OCI-LY1 (cell line): ENCODE measurements at regions not wholly inside any gene's neighbourhood (a gene's known extent, or its start where the extent isn't known, plus 50 kb on each side); places are given as distances from the start of the nearest gene placed in this dataset.

ENCODE experiments used
- H2AFZ ChIP-seq: fragments of 200-600 bp; sonication (generic), shearing (Covaris generic); 2 replicates; pipeline ENCODE4 v1.6.0; 2014; ENCODE audit warnings: antibody characterized with exemption, mild to moderate bottlenecking, low read length
- H3F3A ChIP-seq: fragments of 200-600 bp; sonication (generic), shearing (Covaris generic); 2 replicates; pipeline ENCODE4 v1.6.0; 2014; ENCODE audit warnings: mild to moderate bottlenecking, antibody characterized with exemption, low read length, moderate library complexity; ENCODE audit not compliant: insufficient read depth
- H3K27ac ChIP-seq: fragments of 200-600 bp; sonication (generic); 2 replicates; pipeline ENCODE4 v1.5.1; 2014; ENCODE audit warnings: low read length, mixed run types, mild to moderate bottlenecking, low read depth; ENCODE audit not compliant: poor library complexity, severe bottlenecking
- H3K27me3 ChIP-seq: fragments of 200-600 bp; sonication (generic); 2 replicates; pipeline ENCODE4 v1.6.0; 2014; ENCODE audit warnings: antibody characterized with exemption, mild to moderate bottlenecking, low read length, moderate library complexity; ENCODE audit not compliant: insufficient read depth
- H3K36me3 ChIP-seq: fragments of 200-600 bp; sonication (generic); 2 replicates; pipeline ENCODE4 v1.6.1; 2014; ENCODE audit warnings: mild to moderate bottlenecking, antibody characterized with exemption, low read length, moderate library complexity, mixed read lengths; ENCODE audit not compliant: insufficient read depth
- H3K4me1 ChIP-seq: fragments of 200-600 bp; sonication (generic); 2 replicates; pipeline ENCODE4 v1.5.1; 2014; ENCODE audit warnings: mild to moderate bottlenecking, low read length, moderate library complexity; ENCODE audit not compliant: insufficient read depth, severe bottlenecking
- H3K4me2 ChIP-seq: fragments of 200-600 bp; sonication (generic), shearing (Covaris generic); 2 replicates; pipeline ENCODE4 v1.6.1; 2014; ENCODE audit warnings: low read length
- H3K4me3 ChIP-seq: fragments of 200-600 bp; sonication (generic); 2 replicates; pipeline ENCODE4 v1.5.1; 2014; ENCODE audit warnings: low read length, low read depth, mild to moderate bottlenecking, mixed read lengths; ENCODE audit not compliant: poor library complexity, severe bottlenecking
- H3K79me2 ChIP-seq: fragments of 200-600 bp; shearing (Covaris generic); 2 replicates; pipeline ENCODE4 v1.6.1; 2016; ENCODE audit warnings: mixed run types, low read length, mixed read lengths; ENCODE audit not compliant: insufficient read depth
- H3K9ac ChIP-seq: fragments of 200-600 bp; sonication (generic), shearing (Covaris generic); 2 replicates; pipeline ENCODE4 v1.6.1; 2014; ENCODE audit warnings: mild to moderate bottlenecking, low read length, mixed read lengths
- H3K9me2 ChIP-seq: fragments of 200-600 bp; sonication (generic), shearing (Covaris generic); 2 replicates; pipeline ENCODE4 v1.6.1; 2014; ENCODE audit warnings: low read depth, mild to moderate bottlenecking, low read length, mixed read lengths
- H3K9me3 ChIP-seq: fragments of 200-600 bp; shearing (Covaris generic); 2 replicates; pipeline ENCODE4 v1.6.1; 2014; ENCODE audit warnings: low read length, mixed read lengths
- H4K20me1 ChIP-seq: fragments of 200-600 bp; sonication (generic), shearing (Covaris generic); 2 replicates; pipeline ENCODE4 v1.6.0; 2016; ENCODE audit warnings: mild to moderate bottlenecking, low read length; ENCODE audit not compliant: insufficient read depth
- CTCF ChIP-seq: fragments of 200-600 bp; sonication (generic), shearing (Covaris generic); IDR thresholded peaks from 2 replicates; pipeline ENCODE4 v1.5.1; 2017; ENCODE audit warnings: mild to moderate bottlenecking, antibody characterized with exemption, low read length, moderate library complexity, mixed read lengths
- EZH2 ChIP-seq: fragments of 200-600 bp; sonication (generic), shearing (Covaris generic); IDR thresholded peaks from 2 replicates; pipeline ENCODE4 v1.8.0; 2017; ENCODE audit warnings: borderline replicate concordance, mixed run types, mild to moderate bottlenecking, antibody characterized with exemption, low read length, moderate library complexity, mixed read lengths

GRCh38 chr4:66252291-66252690 is 582.0 kb upstream of the EPHA5 start:
- no peak overlapping the region for H2AFZ ChIP-seq
- peak; percentile 23; the same call in 1 of the 2 replicates for TF ChIP-seq CTCF
- no peak for TF ChIP-seq EZH2
- H3K9me3 ChIP-seq = no peaks in the 10 kb centered on the region
- no peak overlapping the region for H3K9ac ChIP-seq
- no peaks in the 10 kb centered on the region for H3K9me2 ChIP-seq
- H4K20me1 ChIP-seq = no peaks in the 10 kb centered on the region
- H3K4me3 ChIP-seq = no peak overlapping the region
- H3K79me2 ChIP-seq = no peaks in the 10 kb centered on the region
- H3K27ac ChIP-seq = no peak overlapping the region
- no peak overlapping the region for H3K4me2 ChIP-seq
- H3F3A ChIP-seq = no peaks in the 10 kb centered on the region
- H3K36me3 ChIP-seq = no peaks in the 10 kb centered on the region
- no peaks in the 10 kb centered on the region for H3K4me1 ChIP-seq
- H3K27me3 ChIP-seq = no peaks in the 10 kb centered on the region

DNA sequence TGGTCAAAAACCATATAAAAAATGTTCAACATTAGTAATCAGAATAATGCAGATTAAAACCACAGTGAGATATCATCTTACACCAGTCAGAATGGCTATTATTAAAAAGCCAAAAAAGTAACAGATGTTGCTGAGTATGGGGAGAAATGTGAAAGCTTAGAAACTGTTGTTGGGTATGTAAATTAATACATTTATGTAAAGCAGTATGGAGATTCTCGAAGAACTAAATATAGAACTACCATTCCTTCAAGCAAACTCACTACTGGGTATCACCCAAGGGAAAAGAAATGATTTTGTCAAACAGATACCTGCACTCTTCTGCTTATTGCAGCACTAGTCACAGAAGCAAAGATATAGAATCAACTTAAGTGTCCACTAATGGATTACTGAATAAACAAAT is 576.4 kb upstream of the EPHA5 start:
- Histone ChIP-seq H4K20me1 (no peaks in the 10 kb centered on the region), H3K27me3 (no peaks in the 10 kb centered on the region), H3K9ac (no peak overlapping the region), H3K9me3 (no peaks in the 10 kb centered on the region), H3K4me3 (no peak overlapping the region), H3F3A (no peaks in the 10 kb centered on the region), H3K79me2 (no peaks in the 10 kb centered on the region), H3K36me3 (no peaks in the 10 kb centered on the region), H3K4me2 (no peak overlapping the region), H3K27ac (no peak overlapping the region), H3K9me2 (no peaks in the 10 kb centered on the region), H3K4me1 (no peaks in the 10 kb centered on the region), H2AFZ (no peak overlapping the region)
- TF ChIP-seq EZH2 = no peak

- H3K9me3 ChIP-seq = no peaks in the 10 kb centered on the region
- H3K36me3 ChIP-seq = no peaks in the 10 kb centered on the region
- no peaks in the 10 kb centered on the region for H3K4me1 ChIP-seq
- no peaks in the 10 kb centered on the region for H3K9me2 ChIP-seq
- H3K27me3 ChIP-seq = no peaks in the 10 kb centered on the region
- no peak overlapping the region for H3K9ac ChIP-seq
- H3K79me2 ChIP-seq = no peaks in the 10 kb centered on the region
- TF ChIP-seq EZH2 (no peak), CTCF (no peak)
- H2AFZ ChIP-seq = no peak overlapping the region
- no peak overlapping the region for H3K4me2 ChIP-seq
- H3K27ac ChIP-seq = no peak overlapping the region
- no peak overlapping the region for H3K4me3 ChIP-seq
- H4K20me1 ChIP-seq = no peaks in the 10 kb centered on the region
- H3F3A ChIP-seq = no peaks in the 10 kb centered on the region
Observed at GRCh38 chr4:66235876-66236275, 565.6 kb upstream of the EPHA5 start.

DNA sequence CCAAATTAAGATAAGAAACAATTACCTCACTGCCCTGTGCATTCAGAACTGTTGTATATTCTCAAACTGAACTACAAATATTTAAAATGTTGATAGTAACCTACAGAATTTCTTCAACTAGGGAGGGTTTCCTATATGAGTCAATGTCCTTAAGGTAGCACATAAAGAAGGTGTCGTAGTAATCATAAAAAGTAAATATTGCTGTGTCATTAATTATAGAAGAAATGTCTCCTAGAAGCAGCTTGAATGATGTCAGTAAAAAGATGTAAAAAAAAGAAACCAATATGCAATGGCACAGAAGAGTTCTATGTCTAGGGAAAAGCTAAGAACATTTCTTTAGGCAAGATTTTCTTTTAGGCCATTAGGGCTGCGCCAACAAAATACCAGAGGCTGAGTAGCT is 559.6 kb upstream of the EPHA5 start:
- Histone ChIP-seq H3K9me3 (no peaks in the 10 kb centered on the region), H3K27me3 (no peaks in the 10 kb centered on the region), H3K4me3 (no peak overlapping the region), H3K27ac (no peak overlapping the region), H3K4me1 (no peaks in the 10 kb centered on the region), H3K79me2 (no peaks in the 10 kb centered on the region), H3K9ac (no peak overlapping the region), H3K4me2 (no peak overlapping the region), H3K36me3 (no peaks in the 10 kb centered on the region), H3F3A (no peaks in the 10 kb centered on the region), H3K9me2 (no peaks in the 10 kb centered on the region), H4K20me1 (no peaks in the 10 kb centered on the region), H2AFZ (no peak overlapping the region)
- TF ChIP-seq CTCF (no peak), EZH2 (no peak)
